Right ventricle myocardium inferior (tissue), 1 donor: ENCODE measurements at regions not wholly inside any gene's neighbourhood (a gene's known extent, or its start where the extent isn't known, plus 50 kb on each side); places are given as distances from the start of the nearest gene placed in this dataset.

ENCODE experiments used
- ATAC-seq: fragments of 200-7000 bp; cut with Tn5 transposase; one replicate; pipeline ENCODE4 v1.9.1; 2020; ENCODE audit warnings: mild to moderate bottlenecking, moderate library complexity
- DNase-seq: peaks from one replicate; pipeline ENCODE4 v3.0.0; 2021; ENCODE audit errors: missing footprints
- intact Hi-C: fragments of 100-400 bp; cut with DNase I; formaldehyde crosslinking; loops from one replicate; pipeline ENCODE4 v1.11.0; 2022
- donor health status: DM: no; HTN: yes; CAD: no; lungs with severe emphysema.

GRCh38 chr17:77466596-77467223 lies 325.9 kb downstream of the SEC14L1 start:
- intact Hi-C loops = no loop called here
- DNase-seq (no peak), ATAC-seq (no peak)

GRCh38 chr17:77467521-77467920 lies 326.8 kb downstream of the SEC14L1 start:
- intact Hi-C loops = no loop called here

GRCh38 chr17:77468897-77469296 lies 328.1 kb downstream of the SEC14L1 start:
- no peak for ATAC-seq
- DNase-seq = no peak
- intact Hi-C loops = no loop called here

More at GRCh38 chr17:77467521-77467920, 326.8 kb downstream of the SEC14L1 start:
- ATAC-seq (no peak), DNase-seq (no peak)

- ATAC-seq = no peak
- DNase-seq = no peak
- intact Hi-C loops = no loop called here
These were observed 329.6 kb downstream of the SEC14L1 start for GRCh38 chr17:77470330-77470786.

GRCh38 chr17:77470800-77471733 lies 330.3 kb downstream of the SEC14L1 start:
- peak; percentile 79 for DNase-seq
- peak; percentile 94 for ATAC-seq
- intact Hi-C loops = loop anchor here (1.0 kb wide), 1 partner anchor 41 kb away; no protein-coding TSS in a partner anchor

GRCh38 chr17:77471984-77472461 lies 331.3 kb downstream of the SEC14L1 start:
- DNase-seq (no peak), ATAC-seq (peak; percentile 64)
- intact Hi-C loops = loop anchor here (1.0 to 2.0 kb wide), 2 partner anchors 21 to 42 kb away; no protein-coding TSS in a partner anchor

- ATAC-seq (no peak), DNase-seq (no peak)
- intact Hi-C loops = loop anchor here (2.0 kb wide), 1 partner anchor 22 kb away; no protein-coding TSS in a partner anchor
These were observed 331.9 kb downstream of the SEC14L1 start for GRCh38 chr17:77472468-77473310.

- ATAC-seq (no peak), DNase-seq (no peak)
- intact Hi-C loops = loop anchor here (2.0 kb wide), 1 partner anchor 23 kb away; no protein-coding TSS in a partner anchor
These were observed 333.0 kb downstream of the SEC14L1 start for GRCh38 chr17:77473615-77474226.

GRCh38 chr17:77474292-77474988 lies 333.7 kb downstream of the SEC14L1 start:
- ATAC-seq = no peak
- intact Hi-C loops = no loop called here
- DNase-seq = no peak

- DNase-seq (no peak), ATAC-seq (no peak)
- intact Hi-C loops = no loop called here
These were observed 334.5 kb downstream of the SEC14L1 start for GRCh38 chr17:77475016-77475976.

GRCh38 chr17:77476006-77476405 lies 335.2 kb downstream of the SEC14L1 start:
- ATAC-seq = no peak
- no peak for DNase-seq
- intact Hi-C loops = no loop called here

- intact Hi-C loops = no loop called here
- ATAC-seq (no peak), DNase-seq (no peak)
These were observed 335.7 kb downstream of the SEC14L1 start for GRCh38 chr17:77476498-77476897.

- peak; percentile 82 for ATAC-seq
- DNase-seq = peak; percentile 82
- intact Hi-C loops = no loop called here
These were observed 336.4 kb downstream of the SEC14L1 start for GRCh38 chr17:77476931-77477805.

GRCh38 chr17:77478281-77478680 lies 337.5 kb downstream of the SEC14L1 start:
- intact Hi-C loops = no loop called here
- no peak for DNase-seq
- ATAC-seq = no peak

- DNase-seq = no peak
- ATAC-seq = no peak
- intact Hi-C loops = no loop called here
These were observed 338.1 kb downstream of the SEC14L1 start for GRCh38 chr17:77478899-77479298.
